Thymus (tissue), 11 donors: ENCODE measurements at regions not wholly inside any gene's neighbourhood (a gene's known extent, or its start where the extent isn't known, plus 50 kb on each side); places are given as distances from the start of the nearest gene placed in this dataset.

Experiments used
- DNase-seq, 9 donors: peaks; one replicate each; pipeline ENCODE4 v3.0.0-alpha.2; 2013; ENCODE audit warnings: low spot score in 9 of 9, low read depth in 6 of 9, missing footprints in 1 of 9
- H3K27ac ChIP-seq, 2 donors: one replicate each; pipeline ENCODE4 v1.5.1; 2013; ENCODE audit warnings: control low read depth in 1 of 2, low read depth in 1 of 2, low read length in 1 of 2, mild to moderate bottlenecking in 1 of 2, moderate library complexity in 1 of 2
- H3K27me3 ChIP-seq, 2 donors: one replicate each; pipeline ENCODE4 v1.5.1; 2013; ENCODE audit warnings: low read length in 1 of 2; ENCODE audit not compliant: control insufficient read depth in 2 of 2, insufficient read depth in 1 of 2
- H3K36me3 ChIP-seq, 2 donors: one replicate each; pipeline ENCODE4 v1.5.1; 2013; ENCODE audit warnings: low read length in 1 of 2, mild to moderate bottlenecking in 1 of 2, moderate library complexity in 1 of 2; ENCODE audit not compliant: control insufficient read depth in 2 of 2, insufficient read depth in 2 of 2
- H3K4me1 ChIP-seq, 2 donors: one replicate each; pipeline ENCODE4 v1.5.1; 2013; ENCODE audit warnings: low read length in 2 of 2; ENCODE audit not compliant: control insufficient read depth in 2 of 2, insufficient read depth in 2 of 2
- H3K4me3 ChIP-seq, 2 donors: one replicate each; pipeline ENCODE4 v1.5.1; 2013; ENCODE audit warnings: low read length in 2 of 2, control low read depth in 1 of 2, mild to moderate bottlenecking in 1 of 2
- H3K9me3 ChIP-seq, 2 donors: one replicate each; pipeline ENCODE4 v1.5.1; 2013; ENCODE audit warnings: low read length in 1 of 2, mild to moderate bottlenecking in 1 of 2; ENCODE audit not compliant: control insufficient read depth in 2 of 2, insufficient read depth in 1 of 2
- WGBS: extraction: QIAGEN DNeasy Blood & Tissue Kit; methylation state at CpG from one replicate; pipeline ENCODE4 v1.1.7; 2013; 5-methylcytosine and 5-hydroxymethylcytosine counted together
- donor health status: healthy.

GRCh38 chr4:123835831-123836590, 439.4 kb downstream of the SPRY1 start:
- H3K4me3 ChIP-seq = no peak overlapping the region
- H3K27ac ChIP-seq = no peak overlapping the region
- H3K36me3 ChIP-seq = no peaks in the 10 kb centered on the region
- no peaks in the 10 kb centered on the region for H3K27me3 ChIP-seq
- no peaks in the 10 kb centered on the region for H3K4me1 ChIP-seq
- H3K9me3 ChIP-seq = no peaks in the 10 kb centered on the region
- no peak for DNase-seq
- 98% methylated on average over 4 of the region's 4 CpGs for WGBS

GRCh38 chr4:123836851-123837595, 440.4 kb downstream of the SPRY1 start:
- DNase-seq = no peak
- Histone ChIP-seq H3K9me3 (no peaks in the 10 kb centered on the region), H3K27me3 (no peaks in the 10 kb centered on the region), H3K4me1 (no peaks in the 10 kb centered on the region), H3K27ac (no peak overlapping the region), H3K36me3 (no peaks in the 10 kb centered on the region), H3K4me3 (no peak overlapping the region)
- 76% methylated on average over 4 of the region's 4 CpGs for WGBS

- H3K4me1 ChIP-seq = no peaks in the 10 kb centered on the region
- H3K27ac ChIP-seq = no peak overlapping the region
- no peak for DNase-seq
- no peaks in the 10 kb centered on the region for H3K27me3 ChIP-seq
- H3K9me3 ChIP-seq = no peaks in the 10 kb centered on the region
- no peaks in the 10 kb centered on the region for H3K36me3 ChIP-seq
- H3K4me3 ChIP-seq = no peak overlapping the region
- WGBS = 72% methylated on average over 1 of the region's 1 CpG
These were observed 441.9 kb downstream of the SPRY1 start for GRCh38 chr4:123838474-123838873.

- no peak for DNase-seq
- Histone ChIP-seq H3K4me1 (no peaks in the 10 kb centered on the region), H3K4me3 (no peak overlapping the region), H3K36me3 (no peaks in the 10 kb centered on the region), H3K9me3 (no peaks in the 10 kb centered on the region), H3K27me3 (no peaks in the 10 kb centered on the region), H3K27ac (no peak overlapping the region)
These were observed 443.6 kb downstream of the SPRY1 start for GRCh38 chr4:123840197-123840596.

- no peaks in the 10 kb centered on the region for H3K27me3 ChIP-seq
- no peaks in the 10 kb centered on the region for H3K36me3 ChIP-seq
- H3K4me1 ChIP-seq = no peaks in the 10 kb centered on the region
- no peak for DNase-seq
- H3K27ac ChIP-seq = no peak overlapping the region
- H3K9me3 ChIP-seq = no peaks in the 10 kb centered on the region
- WGBS = 84% methylated on average over 6 of the region's 6 CpGs
- no peak overlapping the region for H3K4me3 ChIP-seq
These were observed 445.0 kb downstream of the SPRY1 start for GRCh38 chr4:123841447-123842121.

GRCh38 chr4:123843137-123843536, 446.5 kb downstream of the SPRY1 start:
- no peaks in the 10 kb centered on the region for H3K4me1 ChIP-seq

GRCh38 chr4:123844374-123844773, 447.8 kb downstream of the SPRY1 start:
- no peaks in the 10 kb centered on the region for H3K9me3 ChIP-seq
- H3K27ac ChIP-seq = no peak overlapping the region
- no peaks in the 10 kb centered on the region for H3K36me3 ChIP-seq
- WGBS = 97% methylated on average over 4 of the region's 4 CpGs
- no peak overlapping the region for H3K4me3 ChIP-seq
- H3K4me1 ChIP-seq = no peaks in the 10 kb centered on the region
- DNase-seq = no peak
- no peaks in the 10 kb centered on the region for H3K27me3 ChIP-seq

More at GRCh38 chr4:123843137-123843536, 446.5 kb downstream of the SPRY1 start:
- Histone ChIP-seq H3K27ac (no peak overlapping the region), H3K4me3 (no peak overlapping the region), H3K27me3 (no peaks in the 10 kb centered on the region), H3K9me3 (no peaks in the 10 kb centered on the region), H3K36me3 (no peaks in the 10 kb centered on the region)
- 96% methylated on average over 1 of the region's 1 CpG for WGBS
- no peak for DNase-seq

- no peaks in the 10 kb centered on the region for H3K27me3 ChIP-seq
- DNase-seq = no peak
- H3K9me3 ChIP-seq = no peaks in the 10 kb centered on the region
- no peak overlapping the region for H3K4me3 ChIP-seq
- no peaks in the 10 kb centered on the region for H3K36me3 ChIP-seq
- H3K4me1 ChIP-seq = no peaks in the 10 kb centered on the region
- H3K27ac ChIP-seq = no peak overlapping the region
These were observed 449.5 kb downstream of the SPRY1 start for GRCh38 chr4:123846092-123846491.

GRCh38 chr4:123846561-123846960, 450.0 kb downstream of the SPRY1 start:
- Histone ChIP-seq H3K4me3 (no peak overlapping the region), H3K36me3 (no peaks in the 10 kb centered on the region), H3K9me3 (no peaks in the 10 kb centered on the region), H3K27ac (no peak overlapping the region), H3K27me3 (no peaks in the 10 kb centered on the region), H3K4me1 (no peaks in the 10 kb centered on the region)
- DNase-seq = no peak
